Sigmoid colon (tissue), 4 donors: ENCODE measurements at regions not wholly inside any gene's neighbourhood (a gene's known extent, or its start where the extent isn't known, plus 50 kb on each side); places are given as distances from the start of the nearest gene placed in this dataset.

Experiments used
- CTCF ChIP-seq, 4 experiments: fragments of 450-650 bp in 3 of 4; fragments of 200-600 bp in 1 of 4; IDR thresholded peaks; one replicate each; pipeline ENCODE4 v1.5.1; 2016 to 2019; ENCODE audit warnings: antibody characterized with exemption in 4 of 4, mild to moderate bottlenecking in 3 of 4, moderate library complexity in 2 of 4
- POLR2A ChIP-seq, 2 donors: fragments of 450-650 bp; IDR thresholded peaks; one replicate each; pipeline ENCODE4 v1.6.1; 2016; ENCODE audit warnings: antibody characterized with exemption in 2 of 2, mild to moderate bottlenecking in 2 of 2, moderate library complexity in 2 of 2
- POLR2AphosphoS5 ChIP-seq, 4 donors: sonication (generic); formaldehyde crosslinking; IDR thresholded peaks; one replicate each; pipeline ENCODE4 v1.6.1; 2017; ENCODE audit warnings: antibody characterized with exemption in 4 of 4

DNA sequence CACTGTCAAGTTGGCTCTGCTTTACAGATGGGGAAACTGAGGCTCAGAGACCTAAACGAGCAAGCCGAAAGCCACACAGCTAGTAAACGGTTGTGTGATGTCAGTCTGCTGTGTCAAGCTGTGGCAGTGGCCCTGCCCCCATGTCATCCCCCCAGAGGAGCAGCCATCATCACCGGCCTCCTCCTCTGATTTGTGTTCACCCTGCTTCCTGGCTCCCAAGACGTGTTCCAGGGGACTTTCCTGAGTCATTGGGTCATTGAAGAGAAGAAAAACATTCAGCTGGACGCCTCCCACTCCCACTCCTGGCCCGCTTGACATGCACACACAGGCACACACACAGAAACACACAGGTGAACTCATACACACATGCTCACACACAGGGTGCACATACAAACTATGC is 54.0 kb upstream of the CIBAR2 start:
- TF ChIP-seq POLR2A (IDR thresholded peaks at IDR 0.05) (no peak), CTCF (IDR thresholded peaks at IDR 0.05) (no peak), POLR2AphosphoS5 (IDR thresholded peaks at IDR 0.05) (no peak)
